Cardiac muscle cell (in vitro differentiated cells and primary cell): ENCODE measurements at regions not wholly inside any gene's neighbourhood (a gene's known extent, or its start where the extent isn't known, plus 50 kb on each side); places are given as distances from the start of the nearest gene placed in this dataset.

Experiments
- DNase-seq, 2 donors: peaks; one replicate each; pipeline versions ENCODE4 v3.0.0 to v3.0.0-alpha.2; 2010 to 2017; ENCODE audit warnings: low read depth in 1 of 2, low spot score in 1 of 2
- H3K27ac ChIP-seq: fragments of 200-600 bp; sonication (generic); 2 replicates; pipeline ENCODE4 v1.5.1; 2016
- H3K27me3 ChIP-seq: fragments of 200-600 bp; sonication (generic); 2 replicates; pipeline ENCODE4 v1.6.0; 2016; ENCODE audit warnings: control low read depth
- H3K36me3 ChIP-seq: fragments of 200-600 bp; sonication (generic); 2 replicates; pipeline ENCODE4 v1.5.1; 2016; ENCODE audit warnings: control low read depth
- H3K4me1 ChIP-seq: fragments of 200-600 bp; sonication (generic); 2 replicates; pipeline ENCODE4 v1.8.1; 2017; ENCODE audit warnings: low read depth, mild to moderate bottlenecking, mixed run types
- H3K4me3 ChIP-seq: fragments of 200-600 bp; sonication (generic); 2 replicates; pipeline ENCODE4 v1.5.1; 2016; ENCODE audit warnings: mild to moderate bottlenecking
- H3K9me3 ChIP-seq: fragments of 200-600 bp; sonication (generic); 2 replicates; pipeline ENCODE4 v1.5.1; 2017; ENCODE audit warnings: low read depth, mild to moderate bottlenecking, control low read depth
- TF ChIP-seq, protein P1 (sequence below): IDR thresholded peaks from 2 replicates; pipeline ENCODE4 v1.5.1; 2012; ENCODE audit warnings: low read depth, mild to moderate bottlenecking, low read length

DNA sequence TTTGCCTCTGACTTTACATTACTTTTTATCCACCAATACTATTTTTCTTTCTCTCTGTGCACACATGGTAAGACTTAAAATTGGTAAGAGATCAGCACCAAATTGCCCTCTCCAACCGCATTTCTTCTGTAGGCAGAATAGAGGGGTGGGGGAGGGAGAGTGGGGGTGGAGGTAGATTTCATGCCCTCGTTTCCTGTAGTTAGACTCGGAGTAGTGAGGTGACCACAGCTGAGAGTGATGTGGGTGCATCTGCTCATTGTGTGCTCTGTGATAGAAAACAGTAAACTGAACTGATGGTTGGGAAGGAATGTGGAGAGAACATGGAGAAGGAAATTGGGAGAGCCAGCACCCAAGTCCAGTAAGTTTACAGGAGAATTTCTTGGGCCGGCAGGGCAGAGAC is 498.3 kb downstream of the IRX1 start:
- TF ChIP-seq, protein P1, sequence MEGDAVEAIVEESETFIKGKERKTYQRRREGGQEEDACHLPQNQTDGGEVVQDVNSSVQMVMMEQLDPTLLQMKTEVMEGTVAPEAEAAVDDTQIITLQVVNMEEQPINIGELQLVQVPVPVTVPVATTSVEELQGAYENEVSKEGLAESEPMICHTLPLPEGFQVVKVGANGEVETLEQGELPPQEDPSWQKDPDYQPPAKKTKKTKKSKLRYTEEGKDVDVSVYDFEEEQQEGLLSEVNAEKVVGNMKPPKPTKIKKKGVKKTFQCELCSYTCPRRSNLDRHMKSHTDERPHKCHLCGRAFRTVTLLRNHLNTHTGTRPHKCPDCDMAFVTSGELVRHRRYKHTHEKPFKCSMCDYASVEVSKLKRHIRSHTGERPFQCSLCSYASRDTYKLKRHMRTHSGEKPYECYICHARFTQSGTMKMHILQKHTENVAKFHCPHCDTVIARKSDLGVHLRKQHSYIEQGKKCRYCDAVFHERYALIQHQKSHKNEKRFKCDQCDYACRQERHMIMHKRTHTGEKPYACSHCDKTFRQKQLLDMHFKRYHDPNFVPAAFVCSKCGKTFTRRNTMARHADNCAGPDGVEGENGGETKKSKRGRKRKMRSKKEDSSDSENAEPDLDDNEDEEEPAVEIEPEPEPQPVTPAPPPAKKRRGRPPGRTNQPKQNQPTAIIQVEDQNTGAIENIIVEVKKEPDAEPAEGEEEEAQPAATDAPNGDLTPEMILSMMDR, result no peak
- Histone ChIP-seq H3K4me3 (no peak overlapping the region), H3K27me3 (no peaks in the 10 kb centered on the region), H3K36me3 (no peaks in the 10 kb centered on the region), H3K4me1 (peaks cover 15% of the 10 kb centered on the region), H3K9me3 (no peaks in the 10 kb centered on the region), H3K27ac (no peak overlapping the region)
- DNase-seq, result no peak

DNA sequence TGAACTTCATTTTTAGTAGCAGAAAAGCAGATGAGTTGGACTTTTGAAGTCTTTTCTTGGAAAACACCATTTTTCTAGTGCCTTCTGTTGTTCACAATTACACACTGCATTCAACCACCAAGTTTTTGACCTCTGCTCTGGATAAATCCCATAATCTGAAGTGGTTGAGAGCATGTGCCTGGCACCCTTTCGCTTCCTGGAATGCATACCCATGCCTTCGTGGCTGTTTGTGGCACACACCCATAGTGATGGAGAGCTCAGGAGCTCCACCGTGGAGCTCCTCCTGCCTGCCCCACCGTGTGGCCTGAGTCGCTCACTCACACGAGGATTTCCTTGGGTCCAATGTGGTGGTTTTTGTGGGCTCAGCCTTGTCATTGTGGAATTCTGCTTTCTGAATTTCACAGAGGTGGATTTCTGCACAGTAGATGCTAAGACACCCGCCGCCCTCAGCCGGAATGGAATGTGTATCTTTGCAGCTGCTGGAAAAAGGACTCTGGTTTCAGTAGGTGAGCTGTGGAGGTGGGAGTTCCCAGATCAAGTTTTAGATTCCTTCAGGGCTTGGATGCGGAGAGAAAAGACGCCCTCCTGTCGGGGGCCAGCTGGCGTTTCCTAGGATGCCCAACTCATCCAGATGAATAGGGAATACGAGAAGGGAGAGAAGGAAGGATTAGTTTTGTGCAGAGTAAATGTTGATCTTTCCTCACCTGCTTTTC is 500.4 kb downstream of the IRX1 start:
- TF ChIP-seq, protein P1, result no peak
- Histone ChIP-seq H3K4me1 (peaks cover 30% of the 10 kb centered on the region), H3K4me3 (no peak overlapping the region), H3K9me3 (no peaks in the 10 kb centered on the region), H3K27me3 (no peaks in the 10 kb centered on the region), H3K36me3 (no peaks in the 10 kb centered on the region), H3K27ac (no peak overlapping the region)
- no peak for DNase-seq

DNA sequence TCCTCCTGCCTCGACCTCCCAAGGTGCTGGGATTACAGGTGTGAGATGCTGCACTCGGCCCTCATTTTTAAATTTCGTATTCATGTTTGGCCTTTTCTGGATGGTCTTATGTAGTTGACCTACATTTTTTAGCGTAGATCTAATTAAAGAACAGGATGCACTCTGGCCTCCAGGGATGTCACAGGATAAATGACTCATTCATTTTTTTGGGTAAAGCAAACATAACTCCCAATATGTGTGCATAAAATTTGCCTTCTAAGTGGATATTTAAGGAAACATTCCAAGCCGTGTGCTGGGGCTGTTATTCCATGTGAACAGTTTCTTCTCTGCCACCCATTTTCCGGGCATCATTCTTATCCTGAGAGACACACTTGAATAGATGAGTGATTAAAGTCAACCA is 501.6 kb downstream of the IRX1 start:
- Histone ChIP-seq H3K27ac (no peak overlapping the region), H3K36me3 (no peaks in the 10 kb centered on the region), H3K9me3 (no peaks in the 10 kb centered on the region), H3K4me1 (peaks cover 34% of the 10 kb centered on the region), H3K4me3 (no peak overlapping the region), H3K27me3 (no peaks in the 10 kb centered on the region)
- DNase-seq, result no peak
- TF ChIP-seq, protein P1, result no peak

DNA sequence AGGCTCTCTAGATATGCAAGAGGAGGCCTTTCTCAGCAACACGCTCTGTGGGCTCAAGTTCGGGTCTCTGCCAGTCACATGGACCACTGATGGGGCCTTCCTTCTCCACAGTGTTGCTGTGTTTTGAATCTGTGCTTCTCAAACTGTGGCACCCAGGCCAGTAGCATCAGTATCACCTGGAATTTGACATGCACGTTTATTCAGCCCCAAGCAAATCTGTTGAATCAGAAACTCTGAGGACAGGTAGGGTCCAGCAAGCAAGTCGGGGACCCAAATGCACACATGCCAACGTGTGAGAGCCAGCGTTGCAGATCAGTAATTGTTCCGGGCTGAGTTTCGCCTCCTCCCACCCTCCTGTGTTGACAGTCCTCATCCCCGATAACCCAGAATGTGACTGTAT is 502.6 kb downstream of the IRX1 start:
- Histone ChIP-seq H3K27me3 (no peaks in the 10 kb centered on the region), H3K27ac (no peak overlapping the region), H3K4me1 (peaks cover 38% of the 10 kb centered on the region), H3K36me3 (no peaks in the 10 kb centered on the region), H3K4me3 (no peak overlapping the region), H3K9me3 (no peaks in the 10 kb centered on the region)
- no peak for DNase-seq
- TF ChIP-seq, protein P1, result no peak

DNA sequence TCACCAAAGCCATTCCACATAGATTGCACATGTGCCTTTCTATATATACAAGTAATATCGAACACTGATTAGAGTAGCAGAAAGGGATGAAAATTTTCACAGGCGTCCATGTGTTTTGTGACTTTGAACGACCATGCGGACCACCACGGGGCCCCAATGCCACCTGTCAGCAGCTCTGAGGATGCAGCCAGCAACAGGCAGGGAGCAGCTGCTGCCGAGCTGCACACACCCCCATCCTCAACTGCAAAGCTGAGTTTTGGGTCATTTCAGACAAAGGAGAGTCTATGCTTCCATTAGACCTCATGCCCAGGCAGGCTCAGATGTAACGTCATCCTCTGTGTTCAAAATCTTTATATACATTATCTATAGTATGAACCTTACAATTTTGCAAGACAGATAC is 503.8 kb downstream of the IRX1 start:
- no peak for DNase-seq
- Histone ChIP-seq H3K4me3 (no peak overlapping the region), H3K27ac (peak overlapping the region; percentile 64), H3K36me3 (no peaks in the 10 kb centered on the region), H3K27me3 (no peaks in the 10 kb centered on the region), H3K9me3 (no peaks in the 10 kb centered on the region), H3K4me1 (peaks cover 48% of the 10 kb centered on the region)
- TF ChIP-seq, protein P1, result no peak
